DND-41 (cell line): ENCODE measurements at regions not wholly inside any gene's neighbourhood (a gene's known extent, or its start where the extent isn't known, plus 50 kb on each side); places are given as distances from the start of the nearest gene placed in this dataset.
A peak's percentile ranks its signal among the peaks of the same experiment; 100 is the strongest.

ENCODE experiments used
- CTCF ChIP-seq: IDR thresholded peaks from 2 replicates; pipeline ENCODE4 v1.5.1; 2012; ENCODE audit warnings: borderline replicate concordance, low read length, moderate library complexity, mild to moderate bottlenecking; ENCODE audit not compliant: poor library complexity, severe bottlenecking; ENCODE audit errors: extremely low read depth
- EZH2 ChIP-seq: IDR thresholded peaks from 3 replicates; pipeline ENCODE4 v1.6.1; 2012; ENCODE audit warnings: borderline replicate concordance, low read depth, mild to moderate bottlenecking, moderate library complexity, low read length, inconsistent platforms; ENCODE audit not compliant: severe bottlenecking

- peak; percentile 19 for TF ChIP-seq CTCF
- no peak for TF ChIP-seq EZH2
Observed at GRCh38 chr12:17278946-17279345, 673.0 kb upstream of the LMO3 start.
